GM12878 (cell line): ENCODE measurements at regions not wholly inside any gene's neighbourhood (a gene's known extent, or its start where the extent isn't known, plus 50 kb on each side); places are given as distances from the start of the nearest gene placed in this dataset.

Experiments used
- ATAC-seq: fragments of 200-7000 bp; cut with Tn5 transposase; 3 replicates; pipeline ENCODE4 v1.9.1; 2020; ENCODE audit warnings: mild to moderate bottlenecking, moderate library complexity
- BruUV-seq: library from RNA; stranded (reverse); fragments of 400-500 nt; replicated peaks from 2 replicates; lab custom pipeline; 2021; lab: Mats Ljungman, UMichigan
- CTCF ChIA-PET: fragments of 300-600 bp; sonication (Branson Sonifier 250); formaldehyde crosslinking; extraction: SDS; loops from one replicate; lab custom pipeline; 2021; ENCODE audit warnings: inconsistent platforms; lab: Yijun Ruan, JAX
- POLR2A ChIA-PET: fragments of 350-600 bp; formaldehyde crosslinking; extraction: SDS; loops from one replicate; lab custom pipeline; 2021; ENCODE audit warnings: inconsistent platforms; lab: Charles Lee
- RAD21 ChIA-PET: fragments of 300-600 bp; sonication (Branson Sonifier 250); formaldehyde crosslinking; loops from one replicate; lab custom pipeline; 2023; ENCODE audit warnings: antibody characterized with exemption; ENCODE audit not compliant: unreplicated experiment; lab: Charles Lee
- SMC1A ChIA-PET: fragments of 300-600 bp; sonication (Branson Sonifier 250); formaldehyde crosslinking; loops from one replicate; lab custom pipeline; 2023; ENCODE audit not compliant: unreplicated experiment, uncharacterized antibody; lab: Charles Lee
- DNase-seq: peaks from one replicate; pipeline ENCODE4 v3.0.0-alpha.2; 2011; ENCODE audit warnings: low read depth, low spot score
- FAIRE-seq: peaks from 3 replicates; lab custom pipeline; 2011; peaks lifted over from hg19 to GRCh38; lab: Jason Lieb, UNC
- H2AFZ ChIP-seq: 2 replicates; pipeline ENCODE4 v1.6.0; 2011; ENCODE audit warnings: low read depth, low read length, control low read depth; ENCODE audit not compliant: control insufficient read depth
- H3K27ac ChIP-seq: 2 replicates; pipeline ENCODE4 v1.5.1; 2011; ENCODE audit warnings: control low read depth; ENCODE audit not compliant: control insufficient read depth, insufficient read depth
- H3K27me3 ChIP-seq, 2 experiments: replicated peaks in 1 of 2; 2 replicates each; pipeline versions ENCODE4 v1.6.0 to v1.6.1; 2011; ENCODE audit warnings: low read length in 1 of 2; ENCODE audit not compliant: control insufficient read depth in 2 of 2, insufficient read depth in 2 of 2
- H3K36me3 ChIP-seq, 2 experiments: 2 replicates each; pipeline ENCODE4 v1.5.1; 2011; ENCODE audit warnings: low read length in 1 of 2; ENCODE audit not compliant: control insufficient read depth in 2 of 2, insufficient read depth in 2 of 2
- H3K4me1 ChIP-seq: 2 replicates; pipeline ENCODE4 v1.6.1; 2011; ENCODE audit warnings: mild to moderate bottlenecking, low read length, moderate library complexity, mixed read lengths; ENCODE audit not compliant: control insufficient read depth, insufficient read depth
- H3K4me2 ChIP-seq: 2 replicates; pipeline ENCODE4 v1.6.0; 2011; ENCODE audit warnings: control low read depth; ENCODE audit not compliant: control insufficient read depth, insufficient read depth
- H3K4me3 ChIP-seq: fragments of 200-600 bp; sonication (generic); 2 replicates; pipeline ENCODE4 v1.5.1; 2016
- H3K79me2 ChIP-seq: 2 replicates; pipeline ENCODE4 v1.6.0; 2011; ENCODE audit warnings: low read length; ENCODE audit not compliant: control insufficient read depth, insufficient read depth
- H3K9ac ChIP-seq: 2 replicates; pipeline ENCODE4 v1.8.0; 2011; ENCODE audit warnings: low read length, control low read depth, mixed read lengths; ENCODE audit not compliant: control insufficient read depth, insufficient read depth
- H3K9me3 ChIP-seq: replicated peaks from 3 replicates; pipeline ENCODE4 v1.5.1; 2011; ENCODE audit warnings: mild to moderate bottlenecking, low read length; ENCODE audit not compliant: control insufficient read depth, insufficient read depth
- H4K20me1 ChIP-seq: 2 replicates; pipeline ENCODE4 v1.6.0; 2011; ENCODE audit not compliant: control insufficient read depth, insufficient read depth
- ATF7 ChIP-seq: fragments of 450-650 bp; IDR thresholded peaks from 2 replicates; pipeline ENCODE4 v1.6.1; 2016; ENCODE audit warnings: low read depth, mild to moderate bottlenecking
- BRCA1 ChIP-seq: IDR thresholded peaks from 2 replicates; pipeline ENCODE4 v1.6.1; 2011; ENCODE audit warnings: low read depth, low read length, improper control_type of control experiment
- CBFB ChIP-seq: IDR thresholded peaks from 2 replicates; pipeline ENCODE4 v1.6.1; 2016; ENCODE audit warnings: antibody characterized with exemption, low read depth
- CHD2 ChIP-seq: IDR thresholded peaks from 2 replicates; pipeline ENCODE4 v1.6.1; 2011; ENCODE audit warnings: low read depth, low read length, improper control_type of control experiment, borderline replicate concordance
- CTCF ChIP-seq, 3 experiments: IDR thresholded peaks in 2 of 3; conservative IDR thresholded peaks in 1 of 3; 2 replicates each; pipeline ENCODE4 v1.5.1; 2011; ENCODE audit warnings: low read depth in 3 of 3, low read length in 3 of 3, mild to moderate bottlenecking in 3 of 3, control low read depth in 2 of 3, moderate library complexity in 2 of 3, inconsistent platforms in 1 of 3, mixed read lengths in 1 of 3; ENCODE audit not compliant: control insufficient read depth in 2 of 3, insufficient read depth in 1 of 3; ENCODE audit errors: extremely low read depth in 1 of 3
- IKZF1 ChIP-seq: fragments of 450-650 bp; conservative IDR thresholded peaks from 2 replicates; pipeline ENCODE4 v1.6.1; 2017; ENCODE audit warnings: antibody characterized with exemption, mild to moderate bottlenecking
- MTA2 ChIP-seq: fragments of 450-650 bp; IDR thresholded peaks from 2 replicates; pipeline ENCODE4 v1.6.1; 2016; ENCODE audit warnings: low read depth, mild to moderate bottlenecking, moderate library complexity
- NR2C1 ChIP-seq: fragments of 450-650 bp; IDR thresholded peaks from 2 replicates; pipeline ENCODE4 v1.6.1; 2017; ENCODE audit warnings: antibody characterized with exemption, mild to moderate bottlenecking, moderate library complexity
- NR2F1 ChIP-seq: fragments of 450-650 bp; conservative IDR thresholded peaks from 2 replicates; pipeline ENCODE4 v1.6.1; 2017; ENCODE audit warnings: mild to moderate bottlenecking
- POLR2AphosphoS5 ChIP-seq: IDR thresholded peaks from 2 replicates; pipeline ENCODE4 v1.6.1; 2011; ENCODE audit warnings: mild to moderate bottlenecking, low read length, inconsistent platforms
- RAD21 ChIP-seq: IDR thresholded peaks from 2 replicates; pipeline ENCODE4 v1.6.1; 2011; ENCODE audit warnings: mild to moderate bottlenecking, low read depth, low read length, moderate library complexity; ENCODE audit not compliant: insufficient read depth
- RAD51 ChIP-seq: fragments of 450-650 bp; IDR thresholded peaks from 2 replicates; pipeline ENCODE4 v1.6.1; 2016; ENCODE audit warnings: moderate library complexity, mild to moderate bottlenecking, inconsistent platforms
- ZNF384 ChIP-seq: IDR thresholded peaks from 2 replicates; pipeline ENCODE4 v1.6.1; 2012; ENCODE audit warnings: low read depth, mild to moderate bottlenecking, low read length, improper control_type of control experiment, borderline replicate concordance
- WGBS: methylation state at CpG from one replicate; pipeline ENCODE4 v1.1.6; 2016; ENCODE audit warnings: low lambda C conversion rate; ENCODE audit not compliant: insufficient replicate concordance, insufficient coverage; ENCODE audit errors: missing lambda C conversion rate; 5-methylcytosine and 5-hydroxymethylcytosine counted together
- in situ Hi-C: fragments of 300-500 bp; cut with MboI; formaldehyde crosslinking; loops from 9 replicates; pipeline ENCODE4 v1.14.3; 2018; ENCODE audit warnings: mixed read lengths
- intact Hi-C: fragments of 100-400 bp; cut with micrococcal nuclease; formaldehyde crosslinking; loops from one replicate; pipeline ENCODE4 v1.14.2; 2022; ENCODE audit not compliant: unreplicated experiment
- TF ChIP-seq, protein P1 (sequence below): IDR thresholded peaks from 2 replicates; pipeline ENCODE4 v1.6.1; 2011; ENCODE audit warnings: mild to moderate bottlenecking, low read depth, low read length, moderate library complexity; ENCODE audit not compliant: insufficient replicate concordance

DNA sequence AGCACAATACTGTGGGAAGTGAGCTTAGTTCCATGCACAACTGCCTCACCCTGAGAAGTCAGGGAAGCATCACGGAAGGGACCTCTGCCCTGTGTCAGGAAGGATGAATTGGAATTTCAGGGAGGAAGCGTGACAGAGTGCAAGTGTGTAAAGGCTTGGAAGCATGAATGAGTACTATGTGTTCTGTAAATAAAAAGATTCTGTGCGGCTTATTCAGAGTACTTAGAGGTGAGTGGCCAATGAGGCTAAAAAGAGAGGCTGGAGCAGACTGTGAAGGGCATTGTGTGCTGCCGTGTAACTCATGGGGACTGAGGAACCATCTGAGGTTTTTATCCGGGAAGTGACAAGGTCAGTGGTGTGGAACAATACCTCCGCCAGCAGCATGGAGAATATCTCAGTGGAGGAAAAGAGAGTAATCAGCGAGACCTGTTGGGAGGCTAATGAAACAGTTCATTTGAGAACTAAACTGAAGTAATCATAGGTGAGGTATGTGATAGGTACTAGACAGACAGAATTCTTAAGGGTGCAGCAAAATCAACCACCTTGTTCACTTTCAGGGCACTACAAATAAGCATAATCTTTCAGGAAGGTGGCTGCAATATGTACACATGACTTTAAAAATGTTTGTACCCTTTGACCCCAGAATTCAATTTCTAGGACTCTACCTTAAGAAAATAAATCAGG is 64.9 kb upstream of the SPRED1 start:
- Histone ChIP-seq H3K9ac (no peak overlapping the region), H3K79me2 (no peaks in the 10 kb centered on the region), H3K36me3 (no peaks in the 10 kb centered on the region), H3K27me3 (no peaks in the 10 kb centered on the region), H3K9me3 (no peaks in the 10 kb centered on the region), H3K4me2 (no peak overlapping the region), H3K4me3 (no peak overlapping the region)
- BruUV-seq = no TSS peak
- FAIRE-seq = no peak
- intact Hi-C loops (no loop called here), in situ Hi-C loops (no loop called here)
- 47% methylated on average over 7 of the region's 7 CpGs for WGBS
- DNase-seq = no peak
- POLR2A ChIA-PET = no interaction called here
- RAD21 ChIA-PET = no interaction called here
- TF ChIP-seq BRCA1 (no peak), POLR2AphosphoS5 (no peak), NR2F1 (no peak), CBFB (no peak), CHD2 (no peak), MTA2 (no peak), ZNF384 (no peak), NR2C1 (no peak), RAD21 (no peak), ATF7 (no peak), CTCF (IDR thresholded peaks at IDR 0.05 in 2 of 3, conservative IDR thresholded peaks at IDR 0.05 in 1 of 3; ENCODE audit: control insufficient read depth in 2 of 3, extremely low read depth in 1 of 3, insufficient read depth in 1 of 3, low read depth in 3 of 3, low read length in 3 of 3) (no peak), RAD51 (no peak), IKZF1 (no peak)
- TF ChIP-seq, protein P1, sequence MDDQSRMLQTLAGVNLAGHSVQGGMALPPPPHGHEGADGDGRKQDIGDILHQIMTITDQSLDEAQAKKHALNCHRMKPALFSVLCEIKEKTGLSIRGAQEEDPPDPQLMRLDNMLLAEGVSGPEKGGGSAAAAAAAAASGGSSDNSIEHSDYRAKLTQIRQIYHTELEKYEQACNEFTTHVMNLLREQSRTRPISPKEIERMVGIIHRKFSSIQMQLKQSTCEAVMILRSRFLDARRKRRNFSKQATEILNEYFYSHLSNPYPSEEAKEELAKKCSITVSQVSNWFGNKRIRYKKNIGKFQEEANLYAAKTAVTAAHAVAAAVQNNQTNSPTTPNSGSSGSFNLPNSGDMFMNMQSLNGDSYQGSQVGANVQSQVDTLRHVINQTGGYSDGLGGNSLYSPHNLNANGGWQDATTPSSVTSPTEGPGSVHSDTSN = no peak
- TF ChIP-seq, all 136 proteins: peak for 0
- SMC1A ChIA-PET = interaction anchor here (1.0 kb wide), 1 partner anchor 61 kb away, joined by 3 read pairs; no protein-coding TSS in a partner anchor
- no peak for ATAC-seq
- CTCF ChIA-PET = interaction anchor here (1.0 kb wide), 1 partner anchor 16 kb away, joined by 4 read pairs; no protein-coding TSS in a partner anchor
- no peak overlapping the region for H3K27ac ChIP-seq
- H4K20me1 ChIP-seq = no peaks in the 10 kb centered on the region
- H3K4me1 ChIP-seq = no peaks in the 10 kb centered on the region; the same call in 1 of the 2 replicates
- no peak overlapping the region for H2AFZ ChIP-seq
